ENCODE measurements at regions not wholly inside any gene's neighbourhood (a gene's known extent, or its start where the extent isn't known, plus 50 kb on each side); places are given as distances from the start of the nearest gene placed in this dataset.

DNA sequence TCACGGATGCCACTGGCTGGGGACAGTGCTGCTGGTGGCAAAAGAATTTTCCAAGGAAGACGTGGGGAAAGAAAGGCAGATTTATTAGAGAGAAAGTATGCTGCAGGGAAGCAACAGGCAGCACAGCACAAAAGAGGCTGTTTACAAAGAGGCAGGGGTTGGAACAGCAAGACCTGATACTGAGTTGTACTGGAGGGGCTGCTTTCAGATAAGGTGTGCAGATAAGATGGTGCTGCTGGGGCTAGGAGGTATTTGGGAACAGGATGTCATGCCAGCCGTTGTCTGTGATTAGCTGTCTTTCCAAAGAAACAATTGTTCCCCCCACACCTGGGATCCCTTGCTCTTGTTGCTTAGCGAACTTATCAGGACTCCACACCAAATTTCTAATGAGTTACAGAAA is 2023.3 kb upstream of the PCDH20 start:
- H2AFZ ChIP-seq: no peak overlapping the region
- H3K79me2 ChIP-seq: no peaks in the 10 kb centered on the region
- no peaks in the 10 kb centered on the region for H3K27me3 ChIP-seq (ENCODE audit: control insufficient read depth, insufficient read depth, low read length)
- no peaks in the 10 kb centered on the region for H3K9me3 ChIP-seq (ENCODE audit: control insufficient read depth, low read length)
- no peaks in the 10 kb centered on the region for H3K4me1 ChIP-seq
- no peaks in the 10 kb centered on the region for H3K36me3 ChIP-seq (ENCODE audit: control insufficient read depth, insufficient read depth, low read length)
- no peak overlapping the region for H3K4me2 ChIP-seq (ENCODE audit: low read length)
- TF ChIP-seq, protein P1, sequence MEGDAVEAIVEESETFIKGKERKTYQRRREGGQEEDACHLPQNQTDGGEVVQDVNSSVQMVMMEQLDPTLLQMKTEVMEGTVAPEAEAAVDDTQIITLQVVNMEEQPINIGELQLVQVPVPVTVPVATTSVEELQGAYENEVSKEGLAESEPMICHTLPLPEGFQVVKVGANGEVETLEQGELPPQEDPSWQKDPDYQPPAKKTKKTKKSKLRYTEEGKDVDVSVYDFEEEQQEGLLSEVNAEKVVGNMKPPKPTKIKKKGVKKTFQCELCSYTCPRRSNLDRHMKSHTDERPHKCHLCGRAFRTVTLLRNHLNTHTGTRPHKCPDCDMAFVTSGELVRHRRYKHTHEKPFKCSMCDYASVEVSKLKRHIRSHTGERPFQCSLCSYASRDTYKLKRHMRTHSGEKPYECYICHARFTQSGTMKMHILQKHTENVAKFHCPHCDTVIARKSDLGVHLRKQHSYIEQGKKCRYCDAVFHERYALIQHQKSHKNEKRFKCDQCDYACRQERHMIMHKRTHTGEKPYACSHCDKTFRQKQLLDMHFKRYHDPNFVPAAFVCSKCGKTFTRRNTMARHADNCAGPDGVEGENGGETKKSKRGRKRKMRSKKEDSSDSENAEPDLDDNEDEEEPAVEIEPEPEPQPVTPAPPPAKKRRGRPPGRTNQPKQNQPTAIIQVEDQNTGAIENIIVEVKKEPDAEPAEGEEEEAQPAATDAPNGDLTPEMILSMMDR (IDR thresholded peaks at IDR 0.05): no peak
- H3K9ac ChIP-seq: no peak overlapping the region
- no peak overlapping the region for H3K27ac ChIP-seq
- H3K4me3 ChIP-seq (ENCODE audit: low read depth, low read length): no peak overlapping the region

DNA sequence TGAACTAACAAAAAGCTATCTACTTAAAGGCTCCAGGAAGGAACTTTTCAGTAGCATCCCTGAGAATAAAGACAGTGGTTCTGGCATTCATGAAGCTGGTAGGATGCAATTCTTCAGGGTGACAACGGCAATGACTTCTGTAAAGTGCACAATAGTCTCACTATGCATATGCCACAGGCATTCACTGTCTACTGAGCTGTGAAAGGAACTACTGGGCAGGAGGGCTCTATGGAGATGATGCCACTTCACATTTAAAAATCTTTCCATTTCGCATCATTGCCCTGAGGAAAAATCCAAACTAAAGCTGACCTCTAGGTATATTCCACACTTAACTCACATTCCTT is 2020.6 kb upstream of the PCDH20 start:
- H3K27me3 ChIP-seq (ENCODE audit: control insufficient read depth, insufficient read depth, low read length): no peaks in the 10 kb centered on the region
- H3K9ac ChIP-seq: no peak overlapping the region
- H3K4me3 ChIP-seq (ENCODE audit: low read depth, low read length): no peak overlapping the region
- no peaks in the 10 kb centered on the region for H3K36me3 ChIP-seq (ENCODE audit: control insufficient read depth, insufficient read depth, low read length)
- no peak overlapping the region for H3K4me2 ChIP-seq (ENCODE audit: low read length)
- no peaks in the 10 kb centered on the region for H3K9me3 ChIP-seq (ENCODE audit: control insufficient read depth, low read length)
- no peak overlapping the region for H3K27ac ChIP-seq
- H2AFZ ChIP-seq: no peak overlapping the region
- H3K79me2 ChIP-seq: no peaks in the 10 kb centered on the region
- TF ChIP-seq, protein P1 (IDR thresholded peaks at IDR 0.05): no peak
- no peaks in the 10 kb centered on the region for H3K4me1 ChIP-seq

DNA sequence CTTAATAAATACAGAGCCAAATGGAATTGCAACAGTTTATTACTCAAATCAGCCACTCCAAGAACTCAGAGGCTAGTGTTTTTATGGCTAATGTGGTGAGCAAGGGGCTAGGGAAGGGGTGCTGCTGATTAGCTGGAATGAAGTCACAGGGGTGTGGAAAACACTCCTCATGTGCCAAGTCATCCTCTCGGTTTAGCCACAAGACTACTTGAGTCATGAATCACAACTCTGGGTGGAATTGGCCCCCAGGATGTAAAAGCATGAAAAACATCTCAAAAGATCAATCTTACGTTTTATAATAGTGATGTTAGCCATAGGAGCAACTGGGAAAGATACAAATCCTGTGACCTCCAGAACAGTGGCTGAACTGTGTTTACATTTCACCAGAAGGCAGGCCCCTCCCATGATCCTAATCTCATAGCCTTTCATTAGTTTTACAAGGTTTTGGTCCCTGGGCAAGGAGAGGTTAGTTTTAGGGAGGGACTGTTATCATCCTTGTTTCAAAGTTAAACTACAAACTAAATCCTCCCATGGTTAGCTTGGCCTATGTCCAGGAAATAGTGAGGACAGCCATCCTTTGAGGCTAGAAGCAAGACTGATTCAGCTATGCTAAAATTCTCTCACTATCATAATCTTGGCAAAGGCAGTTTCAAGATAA is 2020.1 kb upstream of the PCDH20 start:
- TF ChIP-seq, protein P1 (IDR thresholded peaks at IDR 0.05): no peak
- Histone ChIP-seq H3K4me2 (ENCODE audit: low read length) (no peak overlapping the region), H3K4me1 (no peaks in the 10 kb centered on the region), H3K36me3 (ENCODE audit: control insufficient read depth, insufficient read depth, low read length) (no peaks in the 10 kb centered on the region), H2AFZ (no peak overlapping the region), H3K4me3 (ENCODE audit: low read depth, low read length) (no peak overlapping the region), H3K79me2 (no peaks in the 10 kb centered on the region), H3K9ac (no peak overlapping the region), H3K27me3 (ENCODE audit: control insufficient read depth, insufficient read depth, low read length) (no peaks in the 10 kb centered on the region), H3K9me3 (ENCODE audit: control insufficient read depth, low read length) (no peaks in the 10 kb centered on the region), H3K27ac (no peak overlapping the region)

DNA sequence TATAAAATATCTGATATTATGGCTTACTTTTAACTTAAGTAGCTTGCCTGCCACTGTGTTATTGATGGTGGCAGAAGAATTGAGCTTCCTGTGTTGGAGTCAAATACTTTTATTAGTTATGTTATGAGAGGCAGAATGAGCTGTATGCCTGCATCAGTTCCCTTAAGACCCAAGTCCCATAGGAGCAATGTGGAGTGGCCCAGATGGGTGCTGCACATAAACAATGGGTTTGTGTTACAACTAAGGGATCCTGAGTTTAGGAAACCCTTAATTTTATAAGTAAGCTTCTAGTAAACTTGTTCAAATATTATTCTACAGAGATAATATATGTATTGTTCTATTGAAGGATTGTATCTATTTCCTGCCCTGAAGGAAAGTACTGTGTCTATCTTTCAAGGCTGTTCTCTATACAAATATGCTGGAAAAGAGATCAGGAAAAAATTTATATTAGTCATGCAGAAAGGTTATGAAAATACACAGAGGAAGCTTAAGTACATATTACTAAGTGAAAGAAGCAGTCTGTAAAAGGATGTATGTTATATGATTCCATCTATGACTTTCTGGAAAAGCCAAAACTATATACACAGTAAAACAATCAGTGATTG is 2018.0 kb upstream of the PCDH20 start:
- Histone ChIP-seq H3K27ac (no peak overlapping the region), H3K4me2 (ENCODE audit: low read length) (no peak overlapping the region), H3K36me3 (ENCODE audit: control insufficient read depth, insufficient read depth, low read length) (no peaks in the 10 kb centered on the region), H3K27me3 (ENCODE audit: control insufficient read depth, insufficient read depth, low read length) (no peaks in the 10 kb centered on the region), H3K79me2 (no peaks in the 10 kb centered on the region), H3K4me3 (ENCODE audit: low read depth, low read length) (no peak overlapping the region), H3K4me1 (no peaks in the 10 kb centered on the region), H2AFZ (no peak overlapping the region), H3K9ac (no peak overlapping the region), H3K9me3 (ENCODE audit: control insufficient read depth, low read length) (no peaks in the 10 kb centered on the region)
- TF ChIP-seq, protein P1 (IDR thresholded peaks at IDR 0.05): no peak

DNA sequence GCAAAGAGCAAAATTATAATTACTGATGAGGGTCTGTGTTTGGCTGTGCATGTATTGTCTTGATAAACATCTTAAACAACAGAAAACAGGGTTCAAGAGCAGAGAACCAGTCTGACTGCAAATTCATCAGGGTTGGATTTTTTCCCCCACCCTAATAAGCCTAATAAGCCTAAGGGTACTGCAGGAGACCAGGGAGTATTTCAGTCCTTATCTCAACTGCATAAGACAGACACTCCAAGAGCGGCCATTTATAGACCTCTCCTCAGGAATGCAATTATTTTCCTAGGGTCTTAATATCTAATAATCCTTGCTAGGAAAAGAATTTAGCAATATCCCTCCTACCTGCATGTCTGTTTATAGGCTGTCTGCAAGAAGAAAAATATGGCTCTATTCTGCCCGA is 2011.5 kb upstream of the PCDH20 start:
- Histone ChIP-seq H3K36me3 (ENCODE audit: control insufficient read depth, insufficient read depth, low read length) (no peaks in the 10 kb centered on the region), H3K4me1 (no peaks in the 10 kb centered on the region), H3K79me2 (no peaks in the 10 kb centered on the region), H3K9me3 (ENCODE audit: control insufficient read depth, low read length) (no peaks in the 10 kb centered on the region), H3K9ac (no peak overlapping the region), H2AFZ (no peak overlapping the region), H3K4me3 (ENCODE audit: low read depth, low read length) (no peak overlapping the region), H3K27ac (no peak overlapping the region), H3K27me3 (ENCODE audit: control insufficient read depth, insufficient read depth, low read length) (no peaks in the 10 kb centered on the region), H3K4me2 (ENCODE audit: low read length) (no peak overlapping the region)
- TF ChIP-seq, protein P1 (IDR thresholded peaks at IDR 0.05): no peak

Data from parathyroid adenoma (tissue), 2 donors.